Renal cortex interstitium (tissue), 11 donors: ENCODE measurements at regions not wholly inside any gene's neighbourhood (a gene's known extent, or its start where the extent isn't known, plus 50 kb on each side); places are given as distances from the start of the nearest gene placed in this dataset.
A peak's percentile ranks its signal among the peaks of the same experiment; 100 is the strongest.
"Not testable (repeated sequence)": the region's sequence is repeated elsewhere in the genome, so short reads cannot be mapped to it uniquely, and the experiment has no call there.

Experiments used
- DNase-seq, 11 donors: peaks; one replicate each; pipeline ENCODE4 v3.0.0-alpha.2; 2013; ENCODE audit warnings: low read depth in 9 of 11, low spot score in 4 of 11; ENCODE audit errors: extremely low read depth in 1 of 11

GRCh38 chr5:8700671-8701070 lies 831.7 kb downstream of the MTRR start:
- no peak for DNase-seq

GRCh38 chr5:8701251-8701650 lies 832.3 kb downstream of the MTRR start:
- no peak for DNase-seq

DNA sequence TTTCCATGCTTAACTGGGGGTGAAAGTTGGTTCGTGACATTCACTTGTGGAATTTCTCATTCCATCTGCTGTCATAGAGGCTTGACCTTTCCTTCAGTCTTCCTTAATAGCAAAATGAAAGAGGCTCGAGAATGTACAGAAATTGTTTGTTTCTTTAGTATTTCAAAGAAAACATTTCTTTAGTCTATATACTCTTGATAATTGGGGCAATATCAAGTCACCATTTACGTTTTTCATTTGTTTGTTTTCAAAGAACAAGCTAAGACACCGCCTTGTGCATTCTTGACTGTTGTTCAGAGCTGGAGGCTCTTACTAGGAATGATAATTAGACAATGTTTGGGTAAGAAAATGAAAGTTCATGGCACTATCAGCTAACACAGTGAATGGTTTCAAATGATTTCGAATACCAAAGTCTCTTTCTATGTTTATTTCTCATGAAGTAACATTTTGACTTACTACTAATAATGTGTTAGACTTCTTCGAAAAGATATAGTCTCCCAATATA lies 835.4 kb downstream of the SEMA5A start:
- DNase-seq = no peak

GRCh38 chr5:8714198-8714597 lies 831.7 kb downstream of the SEMA5A start:
- DNase-seq = no peak

DNA sequence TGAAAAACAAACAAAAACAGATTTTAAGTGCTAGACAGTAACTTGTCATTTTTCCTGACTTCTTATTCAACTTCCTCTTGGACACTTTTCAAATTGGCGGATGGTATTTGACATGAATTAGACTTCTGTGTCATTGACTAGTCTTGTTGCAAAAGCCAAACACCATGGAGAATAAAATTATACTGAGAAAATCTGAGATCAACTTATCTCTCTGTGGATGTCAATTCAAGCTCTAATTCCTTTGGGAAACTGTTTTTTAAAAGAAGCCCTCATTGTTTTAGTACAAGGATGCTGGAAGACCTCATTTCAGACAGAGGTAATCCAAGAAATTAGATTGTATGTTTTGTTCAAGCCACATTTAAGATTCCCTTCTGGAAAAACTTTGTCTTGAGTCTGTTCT lies 831.0 kb downstream of the SEMA5A start:
- no peak for DNase-seq

GRCh38 chr5:8719796-8720195 lies 826.1 kb downstream of the SEMA5A start:
- no peak for DNase-seq

- no peak for DNase-seq
Observed at GRCh38 chr5:8720506-8720905, 825.4 kb downstream of the SEMA5A start.

- DNase-seq = no peak
Observed at GRCh38 chr5:8721536-8721935, 824.3 kb downstream of the SEMA5A start.

DNA sequence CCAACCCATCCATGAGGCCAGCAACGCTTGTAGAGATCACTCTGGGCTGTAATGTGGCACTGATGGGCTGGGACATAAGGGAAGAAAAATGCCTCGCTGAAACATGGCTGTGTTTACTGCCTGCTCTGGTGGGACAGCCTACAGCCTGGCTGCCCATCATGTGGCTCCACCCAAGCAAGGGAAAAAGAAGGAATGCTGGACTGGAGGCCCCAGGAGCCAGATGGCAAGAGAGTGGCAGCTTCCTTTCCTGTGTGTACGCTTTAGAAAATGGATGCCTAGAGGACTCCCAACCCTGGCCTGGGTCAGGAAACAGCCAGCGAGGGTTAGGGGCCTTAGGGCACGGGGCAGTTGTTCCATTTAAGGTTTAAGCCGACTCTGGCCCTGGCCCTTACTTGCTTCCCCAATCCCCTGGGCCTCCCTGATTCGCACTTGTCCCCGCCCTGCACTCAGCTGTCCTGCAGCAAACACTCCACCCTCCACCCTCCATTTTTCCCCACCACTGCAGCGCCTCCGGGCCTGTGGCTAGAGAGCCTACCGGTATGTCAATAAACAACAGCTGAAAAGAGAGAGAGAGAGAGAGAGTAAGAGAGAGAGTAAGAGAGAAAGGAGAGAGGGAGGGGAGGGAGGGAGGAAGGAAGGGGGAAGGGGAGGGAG lies 819.4 kb downstream of the SEMA5A start:
- no peak for DNase-seq

DNA sequence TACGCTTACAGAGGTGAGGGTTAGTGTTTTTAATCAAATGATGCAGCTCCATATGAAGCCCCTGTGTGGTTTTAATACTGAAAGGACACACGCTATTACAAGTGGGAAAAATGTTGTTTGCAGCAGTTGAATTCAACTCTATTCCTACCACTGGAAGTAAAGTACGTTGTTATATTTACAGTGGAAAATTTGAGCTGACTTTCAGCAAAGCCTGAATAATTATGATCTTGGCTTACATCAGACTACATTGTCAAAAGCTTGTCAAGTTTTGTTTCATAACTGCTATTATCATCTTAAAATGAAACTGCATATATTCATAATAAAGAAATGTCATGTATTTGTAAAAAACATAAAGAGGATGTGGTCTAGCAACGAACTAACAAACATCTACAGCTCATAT lies 818.5 kb downstream of the SEMA5A start:
- no peak for DNase-seq

GRCh38 chr5:8729437-8729836 lies 816.4 kb downstream of the SEMA5A start:
- DNase-seq = no peak

- DNase-seq = no peak
Observed at GRCh38 chr5:8730194-8730593, 815.7 kb downstream of the SEMA5A start.

GRCh38 chr5:8731110-8731509 lies 814.8 kb downstream of the SEMA5A start:
- not testable (repeated sequence) for DNase-seq

- no peak for DNase-seq
Observed at GRCh38 chr5:8740595-8740994, 805.3 kb downstream of the SEMA5A start.

DNA sequence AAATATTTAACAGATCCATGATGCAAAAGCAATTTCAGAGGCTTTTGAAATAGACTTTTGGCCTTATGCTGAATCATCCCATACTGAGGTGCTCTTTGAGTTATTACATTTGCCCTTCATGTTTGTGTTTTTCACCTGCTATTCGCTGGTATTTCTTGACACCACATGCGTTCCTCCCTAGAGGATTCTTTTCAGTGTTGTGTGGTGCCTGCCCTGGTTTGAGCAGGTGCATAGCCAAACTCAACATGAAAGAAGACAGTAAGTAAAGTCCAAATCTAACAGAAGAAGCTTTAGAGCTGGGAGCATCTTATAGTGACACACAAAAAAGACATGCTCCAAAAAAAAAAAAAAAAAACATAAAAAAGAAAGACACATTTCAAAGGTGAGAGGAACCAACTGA lies 796.3 kb downstream of the SEMA5A start:
- no peak for DNase-seq

DNA sequence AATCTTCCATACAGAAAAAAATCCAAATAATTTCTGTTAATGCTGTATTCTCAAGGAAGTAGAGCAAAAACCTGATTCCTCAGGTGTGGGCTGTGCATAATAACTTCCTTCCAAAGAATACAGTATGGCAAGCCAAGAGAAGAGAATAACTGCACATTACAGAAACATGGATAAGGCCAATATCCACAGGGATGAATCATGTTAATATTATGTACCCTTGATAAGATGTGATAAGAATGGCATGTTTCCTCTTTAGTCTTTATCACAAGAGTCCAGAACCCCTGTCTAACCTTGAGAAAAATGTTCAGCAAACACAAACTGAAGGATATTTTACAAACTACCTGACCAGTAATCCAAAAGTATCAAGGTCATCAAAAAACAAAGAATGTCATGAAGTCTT lies 795.8 kb downstream of the SEMA5A start:
- no peak for DNase-seq

- DNase-seq = no peak
Observed at GRCh38 chr5:8751971-8752370, 793.9 kb downstream of the SEMA5A start.

DNA sequence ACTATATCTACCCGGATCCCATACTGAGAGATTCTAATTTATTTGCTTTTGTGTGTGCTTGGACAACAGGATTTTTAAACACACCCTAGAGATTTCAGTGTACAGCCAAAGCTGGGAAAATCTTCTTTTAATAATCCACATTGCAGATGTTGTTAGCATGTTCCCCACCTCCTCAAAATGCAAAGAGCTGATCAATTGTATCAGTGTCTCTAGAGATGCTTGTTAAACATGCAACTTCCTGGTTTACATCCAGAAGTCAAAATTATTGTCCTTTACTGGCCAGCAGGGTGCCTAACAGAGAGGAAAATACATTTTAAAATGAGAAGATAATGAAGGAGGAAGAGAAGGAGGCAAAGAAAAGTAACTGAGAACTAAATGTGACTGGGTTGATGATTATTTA lies 793.3 kb downstream of the SEMA5A start:
- DNase-seq = no peak

GRCh38 chr5:8756498-8757084 lies 789.3 kb downstream of the SEMA5A start:
- peak; percentile 6 to 35 (median 26) for DNase-seq

DNA sequence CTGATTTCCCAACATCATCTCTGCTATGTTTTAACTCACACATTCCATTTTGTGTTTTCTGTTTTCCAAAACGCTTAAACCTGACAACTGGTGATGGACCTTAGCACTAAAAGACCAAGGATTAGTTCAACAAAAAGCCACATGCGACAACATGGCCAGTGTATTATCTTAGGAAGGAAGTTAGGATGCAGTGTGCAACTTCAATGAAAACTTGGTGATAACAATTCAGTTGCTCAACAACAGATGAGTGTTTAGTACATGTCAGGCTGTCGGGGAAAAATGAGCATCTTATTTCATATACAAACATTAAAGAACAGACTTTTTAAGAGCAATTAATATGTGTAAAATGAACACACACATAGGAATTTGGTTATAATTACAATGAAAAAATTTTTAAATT lies 780.0 kb downstream of the SEMA5A start:
- DNase-seq = no peak

DNA sequence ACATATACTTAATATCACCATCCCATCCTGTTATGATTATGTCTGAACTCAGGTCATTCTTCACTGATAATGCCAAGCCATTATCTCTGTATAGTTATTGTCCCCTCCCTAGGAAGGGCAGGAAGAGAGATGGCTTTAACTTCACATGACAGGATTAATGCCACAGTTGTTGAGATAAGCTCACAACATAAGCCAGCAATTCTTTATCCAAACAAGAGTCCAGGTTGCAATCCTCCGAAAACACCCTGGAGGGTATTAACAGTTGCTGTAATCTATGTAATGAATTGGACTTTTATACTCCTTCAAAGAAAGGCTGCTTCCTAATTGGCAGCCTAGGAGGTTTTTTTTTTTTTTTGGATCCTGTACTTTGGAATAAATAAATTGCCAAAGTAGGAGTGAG lies 779.4 kb downstream of the SEMA5A start:
- no peak for DNase-seq
